Body of pancreas (tissue), 4 donors: ENCODE measurements at regions not wholly inside any gene's neighbourhood (a gene's known extent, or its start where the extent isn't known, plus 50 kb on each side); places are given as distances from the start of the nearest gene placed in this dataset.

Experiments
- ATAC-seq: fragments of 150-250 bp; one replicate; pipeline ENCODE4 v1.9.1; 2016
- DNase-seq, 4 donors: peaks; one replicate each; pipeline ENCODE4 v3.0.0-alpha.2; 2019
- H3K27ac ChIP-seq, 4 donors: fragments of 200-600 bp; sonication (generic); 1 replicate in 3 of 4; 2 replicates in 1 of 4; pipeline versions ENCODE4 v1.5.1 to v1.6.1; 2016 to 2019; ENCODE audit warnings: mild to moderate bottlenecking in 1 of 4, mixed read lengths in 1 of 4, moderate library complexity in 1 of 4
- H3K27me3 ChIP-seq, 2 donors: fragments of 200-600 bp; sonication (generic); one replicate each; pipeline ENCODE4 v1.6.0; 2016; ENCODE audit warnings: mild to moderate bottlenecking in 1 of 2
- H3K36me3 ChIP-seq, 2 donors: fragments of 200-600 bp; sonication (generic); replicated peaks in 1 of 2; 2 replicates each; pipeline ENCODE4 v1.5.1; 2016; ENCODE audit warnings: low read depth in 2 of 2; ENCODE audit not compliant: insufficient read depth in 1 of 2
- H3K4me1 ChIP-seq: fragments of 200-600 bp; sonication (generic); one replicate; pipeline ENCODE4 v1.6.0; 2016
- H3K4me3 ChIP-seq, 2 donors: fragments of 200-600 bp; sonication (generic); 1 replicate in 1 of 2; 2 replicates in 1 of 2; pipeline ENCODE4 v1.5.1; 2016 to 2019
- H3K9me3 ChIP-seq, 3 donors: fragments of 200-600 bp; sonication (generic); 1 replicate in 2 of 3; 2 replicates in 1 of 3; pipeline ENCODE4 v1.5.1; 2016
- CTCF ChIP-seq, 7 experiments: fragments of 450-650 bp in 4 of 7; fragments of 200-600 bp in 3 of 7; sonication (generic) in 3 of 7; IDR thresholded peaks; one replicate each; pipeline ENCODE4 v1.5.1; 2016 to 2019; ENCODE audit warnings: antibody characterized with exemption in 7 of 7
- POLR2A ChIP-seq, 3 donors: fragments of 450-650 bp; IDR thresholded peaks; one replicate each; pipeline ENCODE4 v1.6.1; 2016; ENCODE audit warnings: antibody characterized with exemption in 3 of 3, mild to moderate bottlenecking in 2 of 3
- WGBS, 2 donors: methylation state at CpG; one replicate each; pipeline ENCODE4 v1.1.5; 2017; 5-methylcytosine and 5-hydroxymethylcytosine counted together
- intact Hi-C: fragments of 100-400 bp; cut with DNase I; formaldehyde crosslinking; loops from one replicate; pipeline ENCODE4 v1.15.1; 2023

GRCh38 chr5:42131081-42131480 lies 206.0 kb downstream of the FBXO4 start:
- intact Hi-C loops, result no loop called here
- no peak overlapping the region for H3K27ac ChIP-seq
- H3K4me3 ChIP-seq, result no peak overlapping the region
- H3K27me3 ChIP-seq, result no peaks in the 10 kb centered on the region
- no peak for DNase-seq
- no peaks in the 10 kb centered on the region for H3K4me1 ChIP-seq
- no peak for TF ChIP-seq CTCF (IDR thresholded peaks at IDR 0.05)
- no peak for TF ChIP-seq POLR2A (IDR thresholded peaks at IDR 0.05)
- no peaks in the 10 kb centered on the region for H3K9me3 ChIP-seq
- no peak for ATAC-seq
- H3K36me3 ChIP-seq, result no peaks in the 10 kb centered on the region
- WGBS, 2 donors, result 45 to 63% methylated on average over 2 of the region's 2 CpGs

GRCh38 chr5:42143361-42143760 lies 218.3 kb downstream of the FBXO4 start:
- ATAC-seq, result no peak
- Histone ChIP-seq H3K9me3 (no peaks in the 10 kb centered on the region), H3K27me3 (no peaks in the 10 kb centered on the region), H3K4me1 (no peaks in the 10 kb centered on the region), H3K36me3 (no peaks in the 10 kb centered on the region), H3K27ac (no peak overlapping the region), H3K4me3 (no peak overlapping the region)
- intact Hi-C loops, result no loop called here
- no peak for DNase-seq
- WGBS, 2 donors, result 60 to 63% methylated on average over 2 of the region's 2 CpGs
- no peak for TF ChIP-seq CTCF (IDR thresholded peaks at IDR 0.05)
- no peak for TF ChIP-seq POLR2A (IDR thresholded peaks at IDR 0.05)

GRCh38 chr5:42148813-42149212 lies 223.7 kb downstream of the FBXO4 start:
- TF ChIP-seq POLR2A (IDR thresholded peaks at IDR 0.05) (no peak), CTCF (IDR thresholded peaks at IDR 0.05) (no peak)
- Histone ChIP-seq H3K9me3 (peaks cover 0 to 10% (median 0%) of the 10 kb centered on the region in 3 donors), H3K27me3 (no peaks in the 10 kb centered on the region), H3K4me3 (no peak overlapping the region), H3K4me1 (no peaks in the 10 kb centered on the region), H3K27ac (no peak overlapping the region), H3K36me3 (no peaks in the 10 kb centered on the region)
- no peak for DNase-seq
- no peak for ATAC-seq
- 6 to 12% methylated on average over 1 of the region's 1 CpG for WGBS, 2 donors
- intact Hi-C loops, result no loop called here

- TF ChIP-seq POLR2A (IDR thresholded peaks at IDR 0.05) (no peak), CTCF (IDR thresholded peaks at IDR 0.05) (no peak)
- ATAC-seq (no peak), DNase-seq (no peak)
- intact Hi-C loops, result no loop called here
- no peak overlapping the region for H3K27ac ChIP-seq
- no peaks in the 10 kb centered on the region for H3K4me1 ChIP-seq
- 43 to 51% methylated on average over 3 of the region's 3 CpGs for WGBS, 2 donors
- H3K36me3 ChIP-seq, result no peaks in the 10 kb centered on the region
- no peaks in the 10 kb centered on the region for H3K9me3 ChIP-seq
- H3K27me3 ChIP-seq, result no peaks in the 10 kb centered on the region
- H3K4me3 ChIP-seq, result no peak overlapping the region
These were observed 232.1 kb downstream of the FBXO4 start for GRCh38 chr5:42157215-42157614.

GRCh38 chr5:42163083-42163482 lies 238.0 kb downstream of the FBXO4 start:
- TF ChIP-seq CTCF (IDR thresholded peaks at IDR 0.05), result no peak
- no peak for TF ChIP-seq POLR2A (IDR thresholded peaks at IDR 0.05)
- Histone ChIP-seq H3K27me3 (no peaks in the 10 kb centered on the region), H3K36me3 (no peaks in the 10 kb centered on the region), H3K27ac (no peak overlapping the region), H3K4me1 (no peaks in the 10 kb centered on the region), H3K9me3 (no peaks in the 10 kb centered on the region), H3K4me3 (no peak overlapping the region)
- 88 to 93% methylated on average over 1 of the region's 1 CpG for WGBS, 2 donors
- ATAC-seq, result no peak
- DNase-seq, result no peak
- intact Hi-C loops, result no loop called here
